ENCODE measurements at regions not wholly inside any gene's neighbourhood (a gene's known extent, or its start where the extent isn't known, plus 50 kb on each side); places are given as distances from the start of the nearest gene placed in this dataset.
"Not testable (repeated sequence)": the region's sequence is repeated elsewhere in the genome, so short reads cannot be mapped to it uniquely, and the experiment has no call there.

- DNase-seq, result no peak
Measured at GRCh38 chr2:36302911-36303310, 52.7 kb upstream of the CRIM1 start.

GRCh38 chr2:36301843-36302242 is 53.7 kb upstream of the CRIM1 start:
- DNase-seq, result no peak

GRCh38 chr2:36300697-36301096 is 54.9 kb upstream of the CRIM1 start:
- DNase-seq, result no peak

- no peak for DNase-seq
Measured at GRCh38 chr2:36296798-36297197, 58.8 kb upstream of the CRIM1 start.

GRCh38 chr2:36294316-36294721 is 61.3 kb upstream of the CRIM1 start:
- DNase-seq, result no peak

- no peak for DNase-seq
Measured at GRCh38 chr2:36290306-36290856, 65.2 kb upstream of the CRIM1 start.

GRCh38 chr2:36289731-36290130 is 65.8 kb upstream of the CRIM1 start:
- DNase-seq, result no peak

- no peak for DNase-seq
Measured at GRCh38 chr2:36287363-36288275, 68.0 kb upstream of the CRIM1 start.

GRCh38 chr2:36279506-36279905 is 76.1 kb upstream of the CRIM1 start:
- DNase-seq, result not testable (repeated sequence)

GRCh38 chr2:36277881-36278523 is 77.6 kb upstream of the CRIM1 start:
- no peak for DNase-seq

- no peak for DNase-seq
Measured at GRCh38 chr2:36277146-36277808, 78.3 kb upstream of the CRIM1 start.

- DNase-seq, result peak; percentile 24
Measured at GRCh38 chr2:36271266-36271665, 84.3 kb upstream of the CRIM1 start.

GRCh38 chr2:36270758-36271157 is 84.8 kb upstream of the CRIM1 start:
- DNase-seq, result no peak

GRCh38 chr2:36267194-36267593 is 88.4 kb upstream of the CRIM1 start:
- no peak for DNase-seq

- DNase-seq, result no peak
Measured at GRCh38 chr2:36266536-36267121, 88.9 kb upstream of the CRIM1 start.

GRCh38 chr2:36262581-36262980 is 93.0 kb upstream of the CRIM1 start:
- DNase-seq, result no peak

- no peak for DNase-seq
Measured at GRCh38 chr2:36255863-36256262, 99.7 kb upstream of the CRIM1 start.

- no peak for DNase-seq
Measured at GRCh38 chr2:36253086-36253485, 102.5 kb upstream of the CRIM1 start.

GRCh38 chr2:36246320-36246990 is 109.1 kb upstream of the CRIM1 start:
- DNase-seq, result no peak

GRCh38 chr2:36245651-36246050 is 109.9 kb upstream of the CRIM1 start:
- DNase-seq, result no peak

- DNase-seq, result no peak
Measured at GRCh38 chr2:36238106-36238505, 117.5 kb upstream of the CRIM1 start.

GRCh38 chr2:36235882-36236281 is 119.7 kb upstream of the CRIM1 start:
- DNase-seq, result no peak

GRCh38 chr2:36235426-36235825 is 120.2 kb upstream of the CRIM1 start:
- no peak for DNase-seq

Data from NCI-H2227 treated with DMSO at 0.1 percent for 48 hours (cell line).